ENCODE measurements at regions not wholly inside any gene's neighbourhood (a gene's known extent, or its start where the extent isn't known, plus 50 kb on each side); places are given as distances from the start of the nearest gene placed in this dataset.

- no peak for DNase-seq
These were observed 102.4 kb upstream of the ST6GALNAC5 start for GRCh38 chr1:76764638-76765454.

GRCh38 chr1:76766381-76766780 lies 100.9 kb upstream of the ST6GALNAC5 start:
- DNase-seq, result no peak

- no peak for DNase-seq
These were observed 97.4 kb upstream of the ST6GALNAC5 start for GRCh38 chr1:76769911-76770310.

GRCh38 chr1:76770979-76771378 lies 96.3 kb upstream of the ST6GALNAC5 start:
- DNase-seq, result no peak

GRCh38 chr1:76781447-76781846 lies 85.8 kb upstream of the ST6GALNAC5 start:
- no peak for DNase-seq

GRCh38 chr1:76782809-76783208 lies 84.5 kb upstream of the ST6GALNAC5 start:
- DNase-seq, result no peak

GRCh38 chr1:76784502-76784901 lies 82.8 kb upstream of the ST6GALNAC5 start:
- DNase-seq, result no peak

- no peak for DNase-seq
These were observed 81.1 kb upstream of the ST6GALNAC5 start for GRCh38 chr1:76786222-76786621.

GRCh38 chr1:76793594-76793993 lies 73.7 kb upstream of the ST6GALNAC5 start:
- DNase-seq, result no peak

- DNase-seq, result no peak
These were observed 67.6 kb upstream of the ST6GALNAC5 start for GRCh38 chr1:76799700-76800099.

- DNase-seq, result no peak
These were observed 65.2 kb upstream of the ST6GALNAC5 start for GRCh38 chr1:76802094-76802493.

- DNase-seq, result no peak
These were observed 59.6 kb upstream of the ST6GALNAC5 start for GRCh38 chr1:76807543-76808260.
